ENCODE measurements at regions not wholly inside any gene's neighbourhood (a gene's known extent, or its start where the extent isn't known, plus 50 kb on each side); places are given as distances from the start of the nearest gene placed in this dataset.

- TF ChIP-seq, protein P1, sequence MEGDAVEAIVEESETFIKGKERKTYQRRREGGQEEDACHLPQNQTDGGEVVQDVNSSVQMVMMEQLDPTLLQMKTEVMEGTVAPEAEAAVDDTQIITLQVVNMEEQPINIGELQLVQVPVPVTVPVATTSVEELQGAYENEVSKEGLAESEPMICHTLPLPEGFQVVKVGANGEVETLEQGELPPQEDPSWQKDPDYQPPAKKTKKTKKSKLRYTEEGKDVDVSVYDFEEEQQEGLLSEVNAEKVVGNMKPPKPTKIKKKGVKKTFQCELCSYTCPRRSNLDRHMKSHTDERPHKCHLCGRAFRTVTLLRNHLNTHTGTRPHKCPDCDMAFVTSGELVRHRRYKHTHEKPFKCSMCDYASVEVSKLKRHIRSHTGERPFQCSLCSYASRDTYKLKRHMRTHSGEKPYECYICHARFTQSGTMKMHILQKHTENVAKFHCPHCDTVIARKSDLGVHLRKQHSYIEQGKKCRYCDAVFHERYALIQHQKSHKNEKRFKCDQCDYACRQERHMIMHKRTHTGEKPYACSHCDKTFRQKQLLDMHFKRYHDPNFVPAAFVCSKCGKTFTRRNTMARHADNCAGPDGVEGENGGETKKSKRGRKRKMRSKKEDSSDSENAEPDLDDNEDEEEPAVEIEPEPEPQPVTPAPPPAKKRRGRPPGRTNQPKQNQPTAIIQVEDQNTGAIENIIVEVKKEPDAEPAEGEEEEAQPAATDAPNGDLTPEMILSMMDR (IDR thresholded peaks at IDR 0.05; ENCODE audit: poor library complexity) = no peak
- TF ChIP-seq EZH2phosphoT487 (IDR thresholded peaks at IDR 0.05; ENCODE audit: low read depth, severe bottlenecking, unreplicated experiment) (no peak), EZH2 (IDR thresholded peaks at IDR 0.05; ENCODE audit: borderline replicate concordance) (no peak)
Measured at GRCh38 chr1:57833296-57833695, 409.4 kb upstream of the DAB1 start.
